ENCODE measurements at regions not wholly inside any gene's neighbourhood (a gene's known extent, or its start where the extent isn't known, plus 50 kb on each side); places are given as distances from the start of the nearest gene placed in this dataset.

- DNase-seq, result no peak
These were observed 113.8 kb upstream of the ARMC2 start for GRCh38 chr6:108734271-108734922.

GRCh38 chr6:108735310-108736001, 112.8 kb upstream of the ARMC2 start:
- DNase-seq, result no peak

GRCh38 chr6:108736002-108736361, 112.2 kb upstream of the ARMC2 start:
- DNase-seq, result no peak

- no peak for DNase-seq
These were observed 111.4 kb upstream of the ARMC2 start for GRCh38 chr6:108736832-108737231.

- no peak for DNase-seq
These were observed 110.4 kb upstream of the ARMC2 start for GRCh38 chr6:108737594-108738546.

GRCh38 chr6:108738684-108739416, 109.4 kb upstream of the ARMC2 start:
- no peak for DNase-seq

- DNase-seq, result no peak
These were observed 108.5 kb upstream of the ARMC2 start for GRCh38 chr6:108739496-108740330.

GRCh38 chr6:108741331-108741989, 106.8 kb upstream of the ARMC2 start:
- DNase-seq, result no peak

GRCh38 chr6:108742041-108742440, 106.2 kb upstream of the ARMC2 start:
- DNase-seq, result no peak

GRCh38 chr6:108744244-108744972, 103.8 kb upstream of the ARMC2 start:
- DNase-seq, result no peak

- DNase-seq, result no peak
These were observed 103.2 kb upstream of the ARMC2 start for GRCh38 chr6:108744996-108745395.

GRCh38 chr6:108745664-108746336, 102.4 kb upstream of the ARMC2 start:
- DNase-seq, result no peak

- DNase-seq, result no peak
These were observed 101.9 kb upstream of the ARMC2 start for GRCh38 chr6:108746366-108746765.

GRCh38 chr6:108746836-108747575, 101.2 kb upstream of the ARMC2 start:
- DNase-seq, result no peak

GRCh38 chr6:108748055-108748454, 100.2 kb upstream of the ARMC2 start:
- DNase-seq, result no peak

- DNase-seq, result no peak
These were observed 99.3 kb upstream of the ARMC2 start for GRCh38 chr6:108748959-108749358.

- no peak for DNase-seq
These were observed 97.4 kb upstream of the ARMC2 start for GRCh38 chr6:108750801-108751200.

- DNase-seq, result no peak
These were observed 96.9 kb upstream of the ARMC2 start for GRCh38 chr6:108751282-108751681.
